ENCODE measurements at regions not wholly inside any gene's neighbourhood (a gene's known extent, or its start where the extent isn't known, plus 50 kb on each side); places are given as distances from the start of the nearest gene placed in this dataset.
A peak's percentile ranks its signal among the peaks of the same experiment; 100 is the strongest.

- no peak for DNase-seq
Measured at GRCh38 chr1:99170516-99170915, 93.8 kb upstream of the PLPPR4 start.

GRCh38 chr1:99171184-99171813 is 93.0 kb upstream of the PLPPR4 start:
- DNase-seq, result no peak

GRCh38 chr1:99173282-99173681 is 91.0 kb upstream of the PLPPR4 start:
- DNase-seq, result no peak

- DNase-seq, result no peak
Measured at GRCh38 chr1:99173900-99174299, 90.4 kb upstream of the PLPPR4 start.

GRCh38 chr1:99176753-99177152 is 87.5 kb upstream of the PLPPR4 start:
- no peak for DNase-seq

GRCh38 chr1:99177465-99177864 is 86.8 kb upstream of the PLPPR4 start:
- no peak for DNase-seq

- DNase-seq, result peak; percentile 2 to 23 (median 6)
Measured at GRCh38 chr1:99180343-99180808, 83.9 kb upstream of the PLPPR4 start.

- no peak for DNase-seq
Measured at GRCh38 chr1:99180915-99181314, 83.4 kb upstream of the PLPPR4 start.

- no peak for DNase-seq
Measured at GRCh38 chr1:99181892-99182291, 82.4 kb upstream of the PLPPR4 start.

- no peak for DNase-seq
Measured at GRCh38 chr1:99185196-99185595, 79.1 kb upstream of the PLPPR4 start.

- no peak for DNase-seq
Measured at GRCh38 chr1:99193431-99193830, 70.9 kb upstream of the PLPPR4 start.

- DNase-seq, result no peak
Measured at GRCh38 chr1:99198393-99198792, 65.9 kb upstream of the PLPPR4 start.

- DNase-seq, result no peak
Measured at GRCh38 chr1:99207216-99207615, 57.1 kb upstream of the PLPPR4 start.
